H9 (cell line): ENCODE measurements at regions not wholly inside any gene's neighbourhood (a gene's known extent, or its start where the extent isn't known, plus 50 kb on each side); places are given as distances from the start of the nearest gene placed in this dataset.

Experiments used
- DNase-seq: peaks from one replicate; pipeline ENCODE4 v3.0.0-alpha.2; 2017
- H2AFZ ChIP-seq: one replicate; pipeline ENCODE4 v1.6.1; 2013; ENCODE audit warnings: mild to moderate bottlenecking, low read length, control low read depth, moderate library complexity
- H2AK5ac ChIP-seq: 2 replicates; pipeline ENCODE4 v1.6.1; 2013; ENCODE audit warnings: low read length, control low read depth, mixed read lengths; ENCODE audit not compliant: insufficient read length
- H2BK120ac ChIP-seq: one replicate; pipeline ENCODE4 v1.6.1; 2013; ENCODE audit warnings: low read depth, mild to moderate bottlenecking, low read length, control low read depth, inconsistent platforms; ENCODE audit not compliant: poor library complexity, severe bottlenecking
- H2BK12ac ChIP-seq: 2 replicates; pipeline ENCODE4 v1.6.1; 2013; ENCODE audit warnings: low read length, control low read depth, mixed read lengths, low read depth; ENCODE audit not compliant: insufficient read length
- H2BK15ac ChIP-seq: 2 replicates; pipeline ENCODE4 v1.6.1; 2013; ENCODE audit warnings: low read depth, low read length, control low read depth
- H2BK20ac ChIP-seq: one replicate; pipeline ENCODE4 v1.6.1; 2013; ENCODE audit warnings: low read depth, mild to moderate bottlenecking, low read length, control low read depth, inconsistent platforms; ENCODE audit not compliant: poor library complexity, severe bottlenecking
- H2BK5ac ChIP-seq: 2 replicates; pipeline ENCODE4 v1.6.1; 2013; ENCODE audit warnings: low read length, control low read depth, mixed read lengths; ENCODE audit not compliant: insufficient read length
- H3K14ac ChIP-seq: 2 replicates; pipeline ENCODE4 v1.6.1; 2013; ENCODE audit warnings: low read length, control low read depth; ENCODE audit not compliant: insufficient read depth
- H3K18ac ChIP-seq: 2 replicates; pipeline ENCODE4 v1.6.1; 2013; ENCODE audit warnings: low read depth, mild to moderate bottlenecking, mixed read lengths, low read length, control low read depth; ENCODE audit not compliant: insufficient read length
- H3K23ac ChIP-seq: 2 replicates; pipeline ENCODE4 v1.6.1; 2013; ENCODE audit warnings: low read length, control low read depth, mixed read lengths, low read depth; ENCODE audit not compliant: insufficient read length
- H3K23me2 ChIP-seq: 2 replicates; pipeline ENCODE4 v1.6.1; 2013; ENCODE audit warnings: low read depth, mild to moderate bottlenecking, mixed read lengths, low read length, control low read depth; ENCODE audit not compliant: insufficient read length, poor library complexity, severe bottlenecking
- H3K27ac ChIP-seq: 2 replicates; pipeline ENCODE4 v1.5.1; 2013; ENCODE audit warnings: low read length, control low read depth, mixed read lengths, low read depth; ENCODE audit not compliant: insufficient read length
- H3K27me3 ChIP-seq: 2 replicates; pipeline ENCODE4 v1.6.1; 2013; ENCODE audit warnings: low read length, control low read depth, inconsistent platforms; ENCODE audit not compliant: insufficient read depth
- H3K4ac ChIP-seq: 2 replicates; pipeline ENCODE4 v1.6.1; 2013; ENCODE audit warnings: low read depth, mild to moderate bottlenecking, control low read depth, inconsistent platforms, low read length, moderate library complexity
- H3K4me1 ChIP-seq: 2 replicates; pipeline ENCODE4 v1.6.1; 2013; ENCODE audit warnings: low read length, control low read depth, inconsistent platforms; ENCODE audit not compliant: insufficient read depth
- H3K4me2 ChIP-seq: 2 replicates; pipeline ENCODE4 v1.6.1; 2013; ENCODE audit warnings: low read length, control low read depth, mixed read lengths; ENCODE audit not compliant: insufficient read length, insufficient read depth
- H3K56ac ChIP-seq: 2 replicates; pipeline ENCODE4 v1.6.1; 2013; ENCODE audit warnings: low read depth, mild to moderate bottlenecking, mixed read lengths, low read length, control low read depth; ENCODE audit not compliant: insufficient read length
- H3K79me1 ChIP-seq: 2 replicates; pipeline ENCODE4 v1.6.1; 2013; ENCODE audit warnings: low read depth, mild to moderate bottlenecking, moderate library complexity, low read length, control low read depth, inconsistent platforms; ENCODE audit not compliant: insufficient read depth, poor library complexity, severe bottlenecking
- H3K79me2 ChIP-seq: 2 replicates; pipeline ENCODE4 v1.6.1; 2013; ENCODE audit warnings: low read length, control low read depth, inconsistent platforms; ENCODE audit not compliant: insufficient read depth
- H3K9ac ChIP-seq: 2 replicates; pipeline ENCODE4 v1.6.1; 2013; ENCODE audit warnings: low read length, control low read depth, mixed read lengths; ENCODE audit not compliant: insufficient read length; ENCODE audit errors: extremely low read depth
- H3K9me3 ChIP-seq: one replicate; pipeline ENCODE4 v1.6.1; 2013; ENCODE audit warnings: low read depth, low read length, inconsistent platforms; ENCODE audit not compliant: control insufficient read depth
- H3T11ph ChIP-seq: one replicate; pipeline ENCODE4 v1.6.1; 2013; ENCODE audit warnings: mild to moderate bottlenecking, low read length, control low read depth, inconsistent platforms
- H4K20me1 ChIP-seq: one replicate; pipeline ENCODE4 v1.6.1; 2013; ENCODE audit not compliant: control insufficient read depth, insufficient read length, insufficient read depth
- H4K5ac ChIP-seq: 2 replicates; pipeline ENCODE4 v1.6.1; 2013; ENCODE audit warnings: low read depth, mild to moderate bottlenecking, mixed read lengths, low read length, control low read depth; ENCODE audit not compliant: insufficient read length
- H4K8ac ChIP-seq: replicated peaks from 2 replicates; pipeline ENCODE4 v1.6.1; 2013; ENCODE audit warnings: low read length, control low read depth, mixed read lengths, low read depth; ENCODE audit not compliant: insufficient read length
- H4K91ac ChIP-seq: 2 replicates; pipeline ENCODE4 v1.6.1; 2013; ENCODE audit warnings: low read depth, mild to moderate bottlenecking, moderate library complexity, mixed read lengths, low read length, control low read depth; ENCODE audit not compliant: insufficient read length
- H3K27ac Mint-ChIP-seq, 3 experiments: 2 replicates in 2 of 3; 3 replicates in 1 of 3; pipeline ENCODE4 v1.8.0; 2020 to 2021; ENCODE audit warnings: mixed read lengths in 3 of 3, mild to moderate bottlenecking in 1 of 3, moderate library complexity in 1 of 3
- H3K27me3 Mint-ChIP-seq: 2 replicates; pipeline ENCODE4 v1.8.0; 2021; ENCODE audit warnings: low read depth, mild to moderate bottlenecking, moderate library complexity, mixed read lengths
- H3K36me3 Mint-ChIP-seq, 3 experiments: 2 replicates in 2 of 3; 3 replicates in 1 of 3; pipeline ENCODE4 v1.8.0; 2020 to 2021; ENCODE audit warnings: low read depth in 3 of 3, mixed read lengths in 3 of 3; ENCODE audit not compliant: insufficient read depth in 1 of 3
- H3K4me1 Mint-ChIP-seq, 2 experiments: 2 replicates each; pipeline ENCODE4 v1.8.0; 2020; ENCODE audit warnings: mixed read lengths in 2 of 2
- H3K4me3 Mint-ChIP-seq, 2 experiments: 2 replicates in 1 of 2; 3 replicates in 1 of 2; pipeline ENCODE4 v1.8.0; 2020 to 2021; ENCODE audit warnings: mild to moderate bottlenecking in 2 of 2, mixed read lengths in 2 of 2, moderate library complexity in 1 of 2
- H3K9me3 Mint-ChIP-seq, 2 experiments: 2 replicates in 1 of 2; 3 replicates in 1 of 2; pipeline ENCODE4 v1.8.0; 2020; ENCODE audit warnings: mild to moderate bottlenecking in 2 of 2, mixed read lengths in 2 of 2, moderate library complexity in 1 of 2
- CTCF ChIP-seq: fragments of 200-600 bp; sonication (generic); conservative IDR thresholded peaks from 3 replicates; pipeline ENCODE4 v1.8.0; 2021; ENCODE audit warnings: antibody characterized with exemption, mild to moderate bottlenecking

DNA sequence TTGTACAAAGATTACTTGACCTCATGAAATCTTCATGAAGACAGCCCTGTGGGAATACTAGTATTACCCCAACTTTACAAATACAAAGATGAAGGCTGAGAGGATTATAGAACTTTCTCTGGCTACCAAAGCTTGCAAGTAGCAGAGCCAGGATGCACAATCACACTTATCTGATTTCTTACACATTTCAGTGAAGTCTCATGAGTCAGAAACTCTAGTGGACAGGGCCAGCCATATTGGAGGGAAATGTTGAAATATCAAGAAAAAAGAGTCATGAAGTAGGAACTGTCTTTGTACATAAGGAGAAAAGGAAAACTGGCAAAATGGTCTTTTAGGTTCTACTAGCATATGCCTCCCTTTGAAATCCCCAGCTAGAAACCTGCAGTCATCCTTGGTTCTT, 369.6 kb upstream of the WWC1 start:
- H3K79me1 ChIP-seq = no peaks in the 10 kb centered on the region
- no peak overlapping the region; a peak in 1 of 7 replicates for H3K27ac Mint-ChIP-seq

More for the DNA sequence above, 369.6 kb upstream of the WWC1 start:
- Histone ChIP-seq H3K14ac (no peak overlapping the region), H3K18ac (no peak overlapping the region), H2BK120ac (no peak overlapping the region), H4K91ac (no peak overlapping the region), H4K8ac (no peak overlapping the region), H2BK20ac (no peak overlapping the region), H3K79me2 (no peaks in the 10 kb centered on the region), H3K27me3 (no peaks in the 10 kb centered on the region), H3K4me1 (peaks cover 6% of the 10 kb centered on the region; the same call in 1 of the 2 replicates), H3K23ac (no peak overlapping the region), H4K5ac (no peak overlapping the region), H4K20me1 (no peaks in the 10 kb centered on the region), H2BK12ac (no peak overlapping the region), H2AK5ac (no peak overlapping the region), H3K56ac (no peak overlapping the region), H3K4ac (no peak overlapping the region), H3K9ac (no peak overlapping the region), H3K23me2 (no peaks in the 10 kb centered on the region), H2BK5ac (no peak overlapping the region), H3K9me3 (no peaks in the 10 kb centered on the region), H2BK15ac (no peak overlapping the region), H2AFZ (no peak overlapping the region), H3K27ac (no peak overlapping the region), H3T11ph (no peak overlapping the region), H3K4me2 (no peak overlapping the region)
- H3K27me3 Mint-ChIP-seq = no peaks in the 10 kb centered on the region
- peaks cover 3 to 5% of the 10 kb centered on the region in 2 experiments; a peak in 2 of 5 replicates for H3K9me3 Mint-ChIP-seq
- peaks cover 7 to 16% of the 10 kb centered on the region in 2 experiments for H3K4me1 Mint-ChIP-seq
- H3K4me3 Mint-ChIP-seq = no peak overlapping the region
- no peak for DNase-seq
- H3K36me3 Mint-ChIP-seq = peaks cover 0 to 2% (median 0%) of the 10 kb centered on the region in 3 experiments; a peak in 2 of 7 replicates
- no peak for TF ChIP-seq CTCF
